KMS-11 (cell line): ENCODE measurements at regions not wholly inside any gene's neighbourhood (a gene's known extent, or its start where the extent isn't known, plus 50 kb on each side); places are given as distances from the start of the nearest gene placed in this dataset.

Source experiments
- H2AFZ ChIP-seq: fragments of 200-600 bp; sonication (generic); 2 replicates; pipeline ENCODE4 v1.6.1; 2016; ENCODE audit warnings: antibody characterized with exemption, mixed run types, low read depth
- H3K27ac ChIP-seq: fragments of 200-600 bp; sonication (generic); 2 replicates; pipeline ENCODE4 v1.6.1; 2016; ENCODE audit warnings: mild to moderate bottlenecking, mixed run types
- H3K27me3 ChIP-seq: fragments of 200-600 bp; sonication (generic); 2 replicates; pipeline ENCODE4 v1.6.1; 2017; ENCODE audit warnings: mild to moderate bottlenecking, low read depth, mixed run types, moderate library complexity; ENCODE audit not compliant: insufficient read depth
- H3K36me3 ChIP-seq: fragments of 200-600 bp; sonication (generic); 2 replicates; pipeline ENCODE4 v1.6.1; 2017; ENCODE audit warnings: mild to moderate bottlenecking, mixed run types; ENCODE audit not compliant: insufficient read depth
- H3K4me1 ChIP-seq: fragments of 200-600 bp; sonication (generic); 2 replicates; pipeline ENCODE4 v1.6.1; 2016; ENCODE audit warnings: mild to moderate bottlenecking, low read depth, mixed run types; ENCODE audit not compliant: poor library complexity, severe bottlenecking
- H3K4me2 ChIP-seq: fragments of 200-600 bp; sonication (generic); 2 replicates; pipeline ENCODE4 v1.7.0; 2016; ENCODE audit warnings: mild to moderate bottlenecking, mixed run types
- H3K4me3 ChIP-seq: fragments of 200-600 bp; sonication (generic); IDR thresholded peaks from 2 replicates; pipeline ENCODE4 v1.6.1; 2017; ENCODE audit warnings: low read depth, low read length, mixed read lengths; ENCODE audit not compliant: insufficient read depth
- H3K79me2 ChIP-seq: fragments of 200-600 bp; sonication (generic); 2 replicates; pipeline ENCODE4 v1.6.1; 2016; ENCODE audit warnings: low read depth, mixed run types; ENCODE audit not compliant: insufficient read depth
- H3K9ac ChIP-seq: fragments of 200-600 bp; sonication (generic); 2 replicates; pipeline ENCODE4 v1.6.1; 2016; ENCODE audit warnings: mild to moderate bottlenecking, mixed run types
- H4K20me1 ChIP-seq: fragments of 200-600 bp; sonication (generic); 2 replicates; pipeline ENCODE4 v1.6.1; 2016; ENCODE audit warnings: mild to moderate bottlenecking, mixed run types; ENCODE audit not compliant: insufficient read depth
- CTCF ChIP-seq: fragments of 200-600 bp; sonication (generic); conservative IDR thresholded peaks from 2 replicates; pipeline ENCODE4 v1.6.1; 2017; ENCODE audit warnings: low read depth, mild to moderate bottlenecking, antibody characterized with exemption, low read length, moderate library complexity, mixed read lengths

- no peak overlapping the region for H2AFZ ChIP-seq
- H3K27me3 ChIP-seq, result no peaks in the 10 kb centered on the region
- no peak for TF ChIP-seq CTCF
- no peaks in the 10 kb centered on the region for H3K36me3 ChIP-seq
- H3K27ac ChIP-seq, result no peak overlapping the region
- H3K9ac ChIP-seq, result no peak overlapping the region
- no peak overlapping the region for H3K4me3 ChIP-seq
- H3K4me1 ChIP-seq, result no peaks in the 10 kb centered on the region
- H4K20me1 ChIP-seq, result no peaks in the 10 kb centered on the region
- H3K79me2 ChIP-seq, result no peaks in the 10 kb centered on the region
- no peak overlapping the region for H3K4me2 ChIP-seq
Measured at GRCh38 chr11:109806205-109806604, 287.0 kb upstream of the ZC3H12C start.

- Histone ChIP-seq H3K9ac (no peak overlapping the region), H3K4me1 (no peaks in the 10 kb centered on the region), H2AFZ (no peak overlapping the region), H3K36me3 (no peaks in the 10 kb centered on the region), H3K79me2 (no peaks in the 10 kb centered on the region), H3K4me3 (no peak overlapping the region), H3K27ac (no peak overlapping the region), H4K20me1 (no peaks in the 10 kb centered on the region), H3K4me2 (no peak overlapping the region), H3K27me3 (no peaks in the 10 kb centered on the region)
- no peak for TF ChIP-seq CTCF
Measured at GRCh38 chr11:109808569-109808968, 284.6 kb upstream of the ZC3H12C start.

- H3K4me1 ChIP-seq, result no peaks in the 10 kb centered on the region
- H3K4me2 ChIP-seq, result no peak overlapping the region
- no peaks in the 10 kb centered on the region for H3K36me3 ChIP-seq
- no peak for TF ChIP-seq CTCF
- H2AFZ ChIP-seq, result no peak overlapping the region
- H3K27ac ChIP-seq, result no peak overlapping the region
- no peak overlapping the region for H3K4me3 ChIP-seq
- no peaks in the 10 kb centered on the region for H3K27me3 ChIP-seq
- H3K9ac ChIP-seq, result no peak overlapping the region
- H3K79me2 ChIP-seq, result no peaks in the 10 kb centered on the region
- no peaks in the 10 kb centered on the region for H4K20me1 ChIP-seq
Measured at GRCh38 chr11:109814824-109815223, 278.4 kb upstream of the ZC3H12C start.

GRCh38 chr11:109815500-109816150, 277.6 kb upstream of the ZC3H12C start:
- no peaks in the 10 kb centered on the region for H3K4me1 ChIP-seq
- H3K27me3 ChIP-seq, result no peaks in the 10 kb centered on the region
- H3K79me2 ChIP-seq, result no peaks in the 10 kb centered on the region
- no peaks in the 10 kb centered on the region for H4K20me1 ChIP-seq
- H3K9ac ChIP-seq, result no peak overlapping the region
- no peak for TF ChIP-seq CTCF
- H3K36me3 ChIP-seq, result no peaks in the 10 kb centered on the region
- H3K4me3 ChIP-seq, result no peak overlapping the region
- H3K4me2 ChIP-seq, result no peak overlapping the region
- H3K27ac ChIP-seq, result no peak overlapping the region
- H2AFZ ChIP-seq, result no peak overlapping the region
